ENCODE measurements at regions not wholly inside any gene's neighbourhood (a gene's known extent, or its start where the extent isn't known, plus 50 kb on each side); places are given as distances from the start of the nearest gene placed in this dataset.

DNA sequence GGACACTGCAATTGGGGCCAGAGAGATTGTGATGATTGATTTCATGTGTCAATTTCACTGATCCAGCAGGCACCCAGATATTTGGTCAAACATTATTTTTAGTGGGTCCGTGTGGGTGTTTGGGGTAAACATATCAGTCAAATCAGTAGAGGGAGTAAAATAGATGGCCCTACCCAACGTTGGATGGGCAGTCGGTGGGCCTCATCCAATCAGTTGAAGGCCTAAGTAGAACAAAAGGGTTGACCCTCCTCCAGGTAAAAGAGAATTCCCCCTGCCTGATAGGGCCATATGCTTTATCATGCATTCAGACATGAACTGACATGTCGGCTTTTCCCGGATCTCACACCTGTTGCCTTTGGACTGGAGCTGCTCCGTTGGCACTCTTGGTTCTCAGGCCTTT, 195.1 kb upstream of the CAND1 start:
- TF ChIP-seq POLR2AphosphoS5 (IDR thresholded peaks at IDR 0.05) (no peak), POLR2A (IDR thresholded peaks at IDR 0.05) (no peak)

All from stomach (tissue), 4 donors.